ENCODE measurements at regions not wholly inside any gene's neighbourhood (a gene's known extent, or its start where the extent isn't known, plus 50 kb on each side); places are given as distances from the start of the nearest gene placed in this dataset.

DNA sequence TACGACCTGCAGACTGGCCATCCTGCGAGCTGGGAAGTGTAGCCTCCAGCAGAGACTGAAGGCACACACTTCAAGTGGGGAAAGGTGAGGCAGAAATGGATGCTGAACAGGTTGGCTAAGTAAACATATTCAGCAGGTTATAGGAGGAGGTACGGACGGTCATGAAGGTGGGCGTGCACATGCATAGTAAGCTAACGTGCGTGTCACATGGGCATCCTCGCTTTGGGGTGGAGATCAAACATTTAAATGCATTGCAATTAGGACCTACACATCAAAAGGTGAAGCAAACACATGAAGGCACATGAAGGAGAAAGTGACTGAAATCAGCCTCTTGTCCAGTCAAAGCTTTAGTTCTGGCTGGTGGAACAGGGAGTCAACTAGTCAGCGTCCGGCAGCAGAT lies 305.6 kb upstream of the EXOC2 start:
- TF ChIP-seq POLR2A (IDR thresholded peaks at IDR 0.05; ENCODE audit: low read length) (no peak), GATA1 (IDR thresholded peaks at IDR 0.05; ENCODE audit: low read depth, low read length) (no peak)
